Activated effector memory CD4-positive, alpha-beta T cell treated with Interleukin-2 at 50 U/mL for 16 hours (primary cell): ENCODE measurements at regions not wholly inside any gene's neighbourhood (a gene's known extent, or its start where the extent isn't known, plus 50 kb on each side); places are given as distances from the start of the nearest gene placed in this dataset.
A peak's percentile ranks its signal among the peaks of the same experiment; 100 is the strongest.

Experiments
- DNase-seq: peaks from one replicate; pipeline ENCODE4 v3.0.0-alpha.2; 2020

DNA sequence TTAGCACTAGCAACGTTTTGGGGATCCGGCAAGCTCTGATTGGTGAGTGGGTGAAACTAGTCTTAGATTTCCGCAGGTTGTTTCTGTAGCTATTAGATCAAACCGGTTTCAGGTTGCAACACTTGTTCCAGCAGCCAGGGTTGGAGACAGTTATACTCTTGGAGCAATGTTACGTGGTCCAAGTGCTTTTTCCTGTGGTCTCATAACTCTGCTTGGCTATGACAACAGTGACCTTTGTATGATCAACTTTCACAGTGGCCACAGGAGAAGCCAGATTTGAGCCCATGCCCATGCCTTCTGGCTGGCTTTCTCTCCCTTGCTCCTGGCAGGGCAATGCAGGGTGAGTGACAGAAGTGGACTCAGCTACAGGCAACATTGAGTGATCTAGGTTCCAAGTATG, 84.5 kb upstream of the TAF1B start:
- no peak for DNase-seq

DNA sequence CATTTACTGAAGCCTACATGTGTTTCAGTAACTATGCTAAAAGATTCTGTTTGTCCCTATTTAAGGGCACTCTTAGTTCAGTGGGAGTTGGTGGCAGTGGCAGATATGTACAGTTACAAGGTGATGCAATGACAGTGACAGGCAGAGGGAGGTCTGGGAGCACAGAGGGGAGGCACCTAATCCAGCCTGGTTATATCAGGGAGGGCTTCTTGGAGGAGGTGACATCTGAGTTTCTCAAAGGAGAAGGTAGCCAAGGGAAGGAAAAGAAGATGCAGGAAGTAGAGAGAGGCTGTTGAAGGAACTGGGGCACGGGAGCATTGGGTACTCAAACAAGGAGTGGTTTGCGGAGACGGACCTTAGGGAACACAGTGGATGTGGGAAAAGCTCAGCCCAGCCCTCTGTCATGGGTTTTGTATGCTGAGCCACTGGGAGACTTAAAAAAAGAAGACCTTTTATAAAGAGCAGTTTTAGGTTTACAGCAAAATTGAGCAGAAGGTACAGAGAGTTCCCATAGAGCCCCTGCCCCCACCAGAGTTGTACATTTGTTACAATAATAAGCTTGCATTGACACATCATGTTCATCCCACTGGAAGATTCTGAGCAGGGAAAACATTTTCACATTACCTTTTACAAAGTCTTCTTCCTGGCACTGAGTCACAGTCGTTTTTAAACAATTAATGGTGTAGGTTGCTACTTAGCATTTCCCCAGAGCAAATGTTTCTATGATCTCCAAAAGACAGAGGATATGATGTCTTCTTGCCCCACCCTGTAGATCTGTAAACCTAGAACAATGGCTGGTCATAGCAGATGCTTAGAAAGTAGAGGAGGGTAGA, 83.0 kb upstream of the TAF1B start:
- DNase-seq = no peak

DNA sequence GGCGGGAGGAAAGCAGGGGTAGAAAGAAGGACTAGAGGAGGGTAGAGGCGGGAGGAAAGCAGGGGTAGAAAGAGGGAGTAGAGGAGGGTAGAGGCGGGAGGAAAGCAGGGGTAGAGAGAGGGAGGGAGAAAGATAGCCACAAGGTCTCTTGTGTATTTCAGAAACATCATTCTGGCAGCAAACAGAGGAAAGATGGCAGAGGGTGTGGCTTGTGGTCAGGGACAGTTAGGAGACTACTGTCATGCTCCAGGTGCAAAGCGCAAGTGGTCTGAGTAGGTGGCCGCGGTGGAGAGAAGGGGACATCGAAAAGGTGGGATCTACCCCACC, 82.4 kb upstream of the TAF1B start:
- no peak for DNase-seq

DNA sequence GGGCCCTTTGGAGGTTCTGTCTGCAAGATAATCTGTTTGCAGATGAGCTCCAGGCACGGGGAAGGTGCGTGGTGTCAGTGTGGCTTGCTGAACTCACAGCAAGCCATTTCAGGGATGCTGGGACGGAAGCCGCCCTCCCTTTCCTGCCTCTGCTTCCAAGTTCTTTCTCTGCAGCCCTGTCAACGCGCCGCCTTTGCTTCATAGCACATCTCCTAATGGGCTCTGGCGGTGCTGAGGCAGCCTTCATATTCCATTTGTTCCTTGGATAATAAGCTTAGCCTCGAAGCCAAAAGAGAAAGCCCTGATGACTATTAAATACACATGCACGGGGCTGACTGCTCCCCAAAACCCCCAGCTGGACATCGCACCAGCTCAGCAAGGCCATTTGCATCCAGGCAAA, 81.7 kb upstream of the TAF1B start:
- DNase-seq = no peak

DNA sequence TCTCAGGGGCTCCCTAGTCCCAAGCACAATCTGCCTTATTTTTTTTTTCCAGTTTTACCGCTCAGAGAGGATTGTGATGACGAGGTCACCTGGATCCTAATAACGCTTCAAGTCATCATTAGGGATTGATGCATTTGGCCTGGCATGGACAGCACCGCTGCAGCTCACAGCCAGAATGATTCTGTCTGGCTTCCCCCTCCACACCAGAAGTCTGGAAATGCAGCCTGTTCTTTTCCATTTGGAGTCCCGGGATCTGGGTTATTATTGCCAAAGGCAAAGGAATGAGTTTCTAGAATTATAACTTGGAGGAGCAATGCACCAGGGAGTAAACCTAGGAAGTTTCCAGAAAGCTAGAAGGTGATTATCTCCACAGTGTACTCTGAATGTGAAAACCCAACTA, 81.1 kb upstream of the TAF1B start:
- no peak for DNase-seq

DNA sequence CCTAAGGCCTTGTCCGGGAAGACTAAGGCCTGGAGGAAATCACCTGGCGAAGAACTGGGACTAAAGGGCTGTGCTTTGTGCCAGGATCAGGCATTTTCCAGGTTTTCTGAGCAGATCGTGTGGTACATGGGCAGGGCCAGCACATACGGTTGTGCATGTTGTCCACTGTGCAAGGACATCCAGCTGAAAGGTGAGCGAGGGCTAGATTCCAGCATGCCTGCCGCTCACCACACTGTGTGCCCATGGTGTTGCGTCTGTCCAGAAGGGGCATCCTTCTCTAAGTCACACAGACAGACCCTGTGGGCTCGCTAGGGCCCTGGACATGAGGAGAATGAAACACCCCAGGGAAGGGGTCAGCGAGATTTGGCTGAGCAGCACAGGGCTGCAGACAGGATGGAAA, 80.3 kb upstream of the TAF1B start:
- DNase-seq = no peak

DNA sequence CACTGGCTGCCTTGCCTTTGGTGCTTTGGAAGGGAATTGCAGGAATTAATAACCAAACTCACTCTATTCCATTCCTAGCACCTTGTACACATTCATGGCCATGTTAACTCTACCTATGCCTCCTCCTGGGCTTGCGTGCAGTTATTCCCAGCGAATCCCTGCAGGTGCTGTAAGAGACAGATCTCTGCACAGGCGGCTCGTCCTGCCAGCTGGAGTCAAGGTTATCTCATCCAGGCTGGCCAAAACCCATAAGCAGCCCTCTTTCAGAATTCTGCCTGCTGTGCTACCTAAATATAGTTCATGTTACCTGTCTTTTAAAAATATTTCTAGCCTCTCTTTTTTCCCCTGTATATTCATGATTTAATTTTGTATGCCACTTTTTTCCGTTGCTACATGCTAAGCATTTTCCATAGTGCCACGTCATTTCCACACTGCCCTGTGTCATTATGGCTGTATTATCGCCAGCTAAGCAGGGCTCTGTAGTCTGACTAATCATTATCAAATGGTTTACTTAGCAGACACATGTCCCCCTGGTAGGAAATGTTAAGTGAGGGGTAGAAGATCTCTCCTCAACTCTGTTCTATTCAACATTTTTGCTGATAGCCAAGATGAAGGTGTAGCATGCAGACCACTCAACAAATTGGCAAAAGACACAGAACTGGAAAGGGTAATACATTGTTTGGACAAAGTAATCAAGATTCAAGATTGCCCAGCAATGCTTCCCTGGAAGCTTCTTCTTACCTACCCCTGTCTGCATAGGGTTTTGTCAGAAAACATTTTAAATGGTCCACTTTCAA, 79.7 kb upstream of the TAF1B start:
- DNase-seq = no peak

DNA sequence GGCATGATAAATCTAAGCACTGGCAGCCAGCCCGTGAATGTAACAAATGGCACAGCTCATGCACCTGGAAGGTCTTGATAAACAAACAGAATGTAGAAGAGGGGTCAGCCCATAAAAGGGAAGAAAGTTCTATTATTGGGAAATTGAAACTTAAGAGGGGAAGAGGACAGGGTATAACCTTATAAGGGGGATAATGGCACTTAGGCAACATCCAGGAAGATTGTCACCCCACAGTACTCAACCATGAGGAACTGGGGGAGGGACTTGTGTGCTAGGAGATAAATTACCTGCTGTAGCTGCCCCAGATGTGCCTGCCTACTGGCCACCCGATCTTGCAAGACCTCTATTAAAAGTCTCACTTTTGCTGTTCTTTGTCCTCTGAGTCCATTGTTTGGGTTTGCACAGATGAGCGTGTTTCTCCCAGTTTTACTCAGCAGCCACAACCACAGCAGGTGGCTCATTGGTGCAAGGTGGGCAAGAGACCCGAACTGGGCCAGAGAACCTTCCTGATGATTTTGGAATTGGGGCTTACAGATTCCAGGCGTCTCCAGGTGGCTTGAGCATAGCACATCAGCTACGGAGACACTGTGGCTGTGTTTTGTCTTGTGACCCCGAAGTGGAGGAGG, 79.0 kb upstream of the TAF1B start:
- no peak for DNase-seq

DNA sequence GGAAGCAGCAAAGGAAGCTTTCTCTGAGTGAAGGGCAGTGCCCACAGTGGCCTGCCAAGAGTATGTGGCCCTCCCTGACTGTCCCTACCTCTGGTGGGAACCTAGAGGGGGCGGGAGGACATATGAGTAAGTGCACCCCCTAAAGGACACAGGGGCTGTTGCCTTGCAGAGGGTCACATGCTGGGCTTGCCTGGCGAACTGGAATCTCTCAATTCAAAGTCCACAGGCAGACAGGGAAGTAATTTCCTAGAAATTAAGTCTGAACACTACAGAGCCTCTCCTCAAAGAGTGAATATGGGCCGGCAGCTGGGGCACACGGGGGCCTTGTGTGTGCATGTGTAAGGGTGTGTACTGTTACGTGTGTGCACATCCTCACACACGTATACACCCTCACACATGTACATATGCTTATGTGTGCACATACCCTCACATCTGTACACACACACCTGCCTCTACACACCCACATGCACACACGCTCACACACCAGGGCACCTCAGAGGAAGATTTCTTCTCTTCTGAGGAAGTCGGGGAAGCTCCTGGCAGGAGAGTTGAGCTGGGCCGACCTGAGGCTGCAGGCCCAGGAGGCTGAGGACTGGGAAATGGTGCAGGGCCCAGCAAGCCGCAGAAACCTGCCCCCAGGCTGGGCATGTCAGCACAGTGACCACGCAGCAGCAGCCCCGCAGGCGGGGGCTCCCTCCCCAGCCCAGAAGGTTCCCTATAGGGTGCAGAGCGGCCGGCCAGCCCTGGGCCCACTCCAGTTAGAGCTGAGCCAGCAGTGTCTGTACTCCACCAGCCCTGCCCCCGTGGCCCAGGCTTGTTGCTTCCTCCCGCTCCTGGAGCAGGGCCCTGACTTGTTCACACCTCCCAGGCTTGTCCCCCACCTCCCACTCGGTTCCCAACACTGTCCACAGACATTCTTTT, 77.4 kb upstream of the TAF1B start:
- no peak for DNase-seq

DNA sequence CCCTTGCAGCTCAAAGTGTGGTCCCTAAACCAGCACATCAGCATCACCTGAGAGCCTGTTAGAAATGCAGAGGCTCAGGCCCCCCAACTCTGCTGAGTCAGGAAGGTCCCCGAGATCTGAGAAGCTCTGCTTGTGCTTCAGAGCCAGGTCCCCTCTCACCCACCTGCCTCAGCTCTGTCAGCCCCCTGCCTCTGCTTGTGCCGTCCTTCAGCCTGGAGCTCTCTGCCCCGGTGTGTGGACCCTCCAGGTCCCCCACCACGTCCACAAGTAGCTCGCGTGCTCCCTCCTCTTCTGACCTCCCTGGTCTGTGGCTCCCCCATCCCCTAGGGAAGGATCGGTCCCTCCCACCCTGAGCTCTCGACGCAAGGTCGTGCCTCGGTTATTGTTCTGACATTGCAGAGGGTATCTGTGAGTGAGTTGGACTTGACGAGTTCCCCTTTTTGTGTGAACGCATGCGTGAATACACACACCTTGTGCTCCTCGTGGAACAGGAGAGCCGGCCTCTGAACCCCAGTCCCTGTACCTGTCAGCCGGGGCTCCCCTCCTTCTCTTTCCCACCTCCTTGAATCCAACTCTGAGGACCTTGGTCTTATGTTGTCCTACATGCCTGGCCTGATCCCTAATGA, 75.5 kb upstream of the TAF1B start:
- no peak for DNase-seq

DNA sequence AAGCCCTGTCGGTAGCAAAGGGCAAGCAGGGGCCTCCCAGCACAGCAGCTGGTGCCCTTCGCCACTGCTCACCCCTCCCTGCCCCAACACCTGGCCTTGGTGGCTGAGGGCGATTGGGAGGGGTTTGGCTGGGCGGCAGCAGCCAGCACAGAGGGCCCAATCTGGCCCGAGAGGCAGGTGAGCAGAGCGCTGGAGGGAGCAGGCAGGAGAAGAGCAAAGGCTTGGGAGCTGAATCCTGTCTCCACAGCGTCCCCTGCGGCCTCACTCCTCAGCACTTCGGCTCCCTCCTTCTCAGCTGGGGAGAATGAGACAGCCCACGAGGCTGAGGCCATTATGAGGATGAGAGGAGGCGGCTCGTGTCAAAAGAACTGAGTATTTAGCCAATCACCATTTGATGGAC, 74.9 kb upstream of the TAF1B start:
- no peak for DNase-seq

DNA sequence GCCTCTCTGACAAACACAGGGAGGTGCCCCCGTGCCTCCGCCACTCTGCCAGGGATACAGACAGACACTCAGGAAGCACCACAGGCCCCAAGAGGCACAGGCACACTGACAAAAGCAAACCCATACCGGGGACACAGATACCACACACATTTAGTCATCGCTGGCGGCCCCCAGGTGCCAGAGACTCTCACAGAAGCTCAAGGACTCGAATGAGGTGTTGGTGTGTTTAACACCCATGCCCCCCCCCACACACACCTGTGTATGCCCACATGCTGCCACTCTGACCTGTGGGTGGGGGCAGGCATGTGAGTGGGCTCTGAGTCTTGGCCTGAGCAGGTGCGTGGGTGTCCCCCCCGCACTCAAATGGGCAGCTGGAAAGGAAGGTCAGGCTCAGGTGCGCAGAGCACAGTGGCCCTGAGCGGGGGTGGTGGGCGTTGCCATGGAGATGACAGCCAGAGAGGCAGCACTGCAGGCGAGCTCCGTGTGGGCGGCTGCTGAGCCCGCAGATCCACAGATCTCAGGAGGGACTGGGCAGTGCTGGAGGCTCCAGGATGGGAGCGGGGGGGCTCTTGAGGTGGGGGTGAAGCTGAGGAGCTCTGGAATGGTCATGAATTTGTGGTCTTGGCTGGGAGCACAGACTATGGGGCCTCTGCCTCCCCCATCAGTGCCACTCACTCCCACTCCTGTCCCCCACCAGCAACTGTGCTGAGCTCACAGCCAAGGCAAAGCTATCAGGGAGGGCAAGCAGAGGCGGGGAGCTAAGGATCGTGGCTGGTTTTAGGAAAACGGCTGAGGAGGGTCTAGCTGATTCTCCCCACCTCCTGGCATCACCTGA, 73.9 kb upstream of the TAF1B start:
- DNase-seq = no peak

DNA sequence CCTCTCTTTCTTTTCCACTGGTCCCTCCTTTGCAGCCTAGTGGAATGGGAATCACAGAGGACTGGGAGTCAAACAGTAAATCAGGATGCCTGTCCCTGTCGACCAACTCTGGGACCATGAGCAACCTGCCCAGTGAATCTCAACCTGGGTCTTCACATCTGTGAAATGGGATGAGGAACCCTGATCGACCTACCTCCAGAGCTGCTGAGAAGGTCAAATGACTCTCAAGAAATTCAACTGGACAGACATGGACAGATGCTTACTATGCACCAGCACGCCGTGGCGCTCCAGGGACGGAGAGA, 73.3 kb upstream of the TAF1B start:
- DNase-seq = no peak

DNA sequence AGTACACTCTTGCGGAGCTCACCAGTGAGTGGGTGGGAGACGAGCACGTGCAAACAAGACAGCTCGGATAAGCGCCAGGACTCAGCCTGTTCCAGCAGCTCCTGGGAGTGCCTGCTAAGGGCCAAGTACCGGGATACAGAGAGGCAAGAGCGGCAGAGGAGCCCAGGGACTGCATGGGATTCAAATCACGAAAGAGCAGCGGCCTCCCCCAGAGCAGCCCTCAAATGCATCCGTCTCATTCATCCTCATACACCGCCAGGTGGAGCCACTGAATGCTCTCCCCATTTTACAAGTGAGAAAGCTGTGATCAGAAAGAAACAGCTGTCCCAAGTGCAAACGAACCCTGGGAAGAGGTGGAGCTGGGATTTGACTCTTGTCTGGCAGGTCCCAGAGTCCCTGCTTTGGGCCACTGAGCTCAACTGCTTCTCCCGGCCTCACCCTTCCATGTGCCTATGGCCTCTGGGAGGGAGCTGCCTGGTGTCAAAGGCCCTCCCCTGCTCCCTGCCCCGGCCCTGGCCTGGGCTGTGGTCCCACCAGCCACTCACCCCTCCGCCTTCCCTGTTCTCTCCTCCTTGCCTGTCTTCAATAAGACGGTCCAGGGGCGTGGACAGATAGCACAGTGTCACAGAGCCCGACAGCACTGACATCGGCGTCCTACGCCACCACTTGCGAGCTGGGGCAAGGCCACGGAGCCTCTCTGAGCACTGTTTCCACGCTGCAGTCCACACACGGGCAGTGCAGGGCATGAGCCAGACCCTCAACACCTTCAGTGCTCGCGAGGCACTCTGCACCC, 72.8 kb upstream of the TAF1B start:
- DNase-seq = peak; percentile 53

DNA sequence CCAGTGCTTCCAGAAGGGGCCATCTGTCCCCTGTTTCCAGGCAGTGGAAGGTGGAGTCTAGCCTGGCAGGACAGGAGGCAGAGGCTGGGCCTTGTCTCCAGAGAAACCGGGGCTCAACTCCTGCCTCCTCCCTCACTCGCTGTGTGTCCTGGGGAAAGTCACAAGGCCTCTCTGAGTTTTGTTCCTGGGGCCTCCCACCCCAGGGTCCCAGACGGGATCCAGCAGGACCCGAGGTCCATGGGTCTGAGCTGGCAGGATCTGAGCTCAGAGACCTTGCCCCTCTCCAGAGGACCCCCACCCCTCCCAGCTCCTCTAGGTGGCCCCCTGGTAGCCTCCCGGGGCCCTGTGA, 72.2 kb upstream of the TAF1B start:
- no peak for DNase-seq

DNA sequence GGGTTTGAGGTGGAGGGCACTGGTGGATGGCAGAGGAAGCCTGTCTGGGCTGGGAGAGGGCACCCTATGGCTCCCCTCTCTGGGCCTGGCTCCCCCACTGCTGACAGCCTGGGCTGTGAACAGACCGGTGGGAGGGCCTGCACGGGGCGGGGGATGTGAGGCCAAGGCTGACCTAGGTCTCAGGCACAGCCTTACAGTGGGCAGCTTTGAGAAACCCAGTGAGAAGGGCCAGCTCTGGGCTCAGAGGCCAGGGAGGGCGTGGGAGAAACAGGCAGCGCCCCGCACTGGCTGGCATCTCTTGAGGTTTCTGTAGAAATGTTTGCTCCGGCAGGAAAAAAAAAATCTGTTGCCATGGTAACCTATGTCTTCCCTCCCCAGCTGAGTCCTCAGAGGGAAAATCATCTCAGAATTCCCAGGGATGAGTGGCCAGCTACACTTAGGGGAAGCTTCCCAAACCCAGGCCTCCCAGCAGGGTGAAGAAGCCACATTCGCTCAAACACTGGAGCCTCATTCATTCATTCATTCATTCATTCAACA, 71.7 kb upstream of the TAF1B start:
- DNase-seq = no peak

DNA sequence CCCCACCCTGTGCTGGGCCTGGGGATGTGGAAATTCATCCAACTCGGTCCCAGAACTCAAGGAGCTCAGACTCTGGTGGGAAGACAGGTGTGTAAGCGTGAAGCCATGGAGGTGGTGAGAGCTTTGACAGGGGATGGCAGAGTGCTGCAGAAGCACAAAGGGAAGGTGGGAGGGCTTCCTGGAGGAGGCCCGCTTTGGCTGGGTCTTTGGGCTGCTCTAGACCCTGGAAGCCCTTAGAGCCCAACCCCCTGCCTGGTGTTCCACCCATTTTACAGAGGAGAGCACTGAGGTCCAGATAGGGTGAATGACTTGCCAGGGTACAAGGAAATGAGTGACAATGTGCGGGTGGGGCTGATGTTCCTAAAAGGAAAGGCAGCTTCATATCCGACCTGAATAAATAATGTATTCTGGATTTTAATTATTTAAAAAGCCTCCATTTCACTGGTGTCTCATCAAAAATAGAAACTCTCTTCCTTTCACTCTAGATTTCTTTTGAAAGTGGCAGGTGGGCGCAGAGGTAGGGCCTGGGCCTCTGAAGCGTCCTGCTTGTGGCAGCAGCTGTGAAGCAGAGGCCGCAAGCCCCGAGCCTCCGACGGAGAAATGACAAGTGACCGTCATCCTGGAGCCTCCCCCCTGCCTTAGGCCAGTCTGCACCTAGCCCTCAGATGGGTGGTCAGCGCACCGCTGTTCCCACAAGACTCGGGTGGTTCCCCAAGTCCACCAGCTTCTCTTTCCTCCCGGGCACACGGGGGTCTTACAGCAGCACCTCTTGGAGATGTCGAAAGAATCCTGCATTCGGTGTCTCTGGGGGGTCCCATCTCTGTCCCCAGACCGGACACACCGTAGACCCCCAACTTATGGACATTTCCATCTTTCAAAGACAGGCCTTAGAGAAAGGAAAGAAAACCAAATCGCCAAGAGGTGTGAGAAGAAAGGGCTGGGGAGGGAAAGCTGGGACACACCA, 71.0 kb upstream of the TAF1B start:
- DNase-seq = no peak

DNA sequence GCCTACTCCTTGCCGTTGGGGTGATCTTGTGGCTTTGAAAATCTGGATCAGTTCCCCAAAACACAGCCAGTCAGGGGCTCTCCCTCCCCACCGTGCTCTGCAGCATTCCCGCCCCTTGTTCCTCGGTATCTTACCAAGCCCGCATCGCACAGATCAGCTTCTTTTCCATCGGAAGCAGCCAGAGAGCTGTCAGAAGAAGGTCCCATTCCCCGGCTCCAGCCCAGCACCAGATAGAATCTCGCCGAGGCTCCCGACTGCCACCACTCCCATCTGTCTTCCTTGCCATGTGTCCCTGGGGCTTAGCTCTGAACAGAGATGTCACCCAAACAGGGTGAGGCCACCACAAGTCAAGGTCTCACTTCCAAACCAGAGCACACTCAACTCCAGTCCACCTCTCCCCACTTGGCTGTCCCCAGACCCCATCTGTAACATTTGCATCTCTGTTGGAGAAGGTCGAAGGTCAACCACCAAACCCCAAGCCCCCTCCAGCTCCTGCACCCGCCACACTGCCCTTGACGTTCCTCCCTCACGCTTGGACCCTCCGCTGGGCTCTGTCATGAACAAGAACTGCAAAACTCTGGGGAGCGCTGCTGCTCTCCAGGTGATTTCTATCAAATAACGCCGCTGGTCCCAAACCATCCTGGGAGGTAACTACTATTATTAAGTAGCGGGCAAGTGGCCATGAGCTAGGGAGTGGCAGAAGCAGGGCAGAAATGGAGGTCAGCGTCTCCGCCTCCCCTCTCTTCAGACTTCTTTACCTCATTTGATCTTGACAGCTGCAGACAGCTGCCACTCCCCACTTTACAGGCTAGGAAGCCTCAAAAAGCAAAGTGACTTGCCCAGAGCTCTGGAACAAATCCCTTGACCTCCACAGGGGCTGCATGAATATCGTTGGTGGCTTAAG, 70.0 kb upstream of the TAF1B start:
- DNase-seq = no peak

DNA sequence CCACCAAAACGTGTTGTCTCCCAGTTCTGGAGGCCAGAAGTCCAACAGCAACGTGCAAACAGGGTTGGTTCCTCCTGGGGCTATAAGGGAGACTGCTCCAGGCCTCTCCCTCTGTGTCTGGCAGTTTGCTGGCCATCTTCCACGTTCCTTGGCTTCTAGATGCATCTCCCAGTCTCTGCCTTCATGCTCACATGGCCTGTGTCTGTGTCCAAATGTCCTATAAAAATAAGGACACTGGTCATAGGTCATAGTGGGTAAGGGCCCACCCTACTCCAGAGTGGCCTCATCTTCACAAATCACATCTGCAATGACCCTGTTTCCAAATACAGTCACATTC, 69.4 kb upstream of the TAF1B start:
- no peak for DNase-seq
